Natural killer cell (primary cell): ENCODE measurements at regions not wholly inside any gene's neighbourhood (a gene's known extent, or its start where the extent isn't known, plus 50 kb on each side); places are given as distances from the start of the nearest gene placed in this dataset.
"Not testable (repeated sequence)": the region's sequence is repeated elsewhere in the genome, so short reads cannot be mapped to it uniquely, and the experiment has no call there.

Source experiments
- ATAC-seq, 3 donors: fragments of 150-1000 bp in 2 of 3; fragments of 200-7000 bp in 1 of 3; cut with Tn5 transposase; 1 replicate in 1 of 3; 2 replicates in 2 of 3; pipeline ENCODE4 v1.10.0; 2021; ENCODE audit warnings: mild to moderate bottlenecking in 2 of 3, moderate library complexity in 2 of 3
- DNase-seq, 2 donors: peaks; one replicate each; pipeline versions ENCODE4 v3.0.0 to v3.0.0-alpha.2; 2013 to 2021; ENCODE audit warnings: mixed read lengths in 1 of 2
- H3K27ac ChIP-seq: one replicate; pipeline ENCODE4 v1.5.1; 2013; ENCODE audit warnings: mild to moderate bottlenecking, low read length
- H3K27me3 ChIP-seq: one replicate; pipeline ENCODE4 v1.6.1; 2013; ENCODE audit warnings: low read length; ENCODE audit not compliant: control insufficient read depth, insufficient read depth
- H3K36me3 ChIP-seq: one replicate; pipeline ENCODE4 v1.6.1; 2013; ENCODE audit warnings: low read length; ENCODE audit not compliant: control insufficient read depth, insufficient read depth
- H3K4me1 ChIP-seq: one replicate; pipeline ENCODE4 v1.6.1; 2013; ENCODE audit warnings: low read length; ENCODE audit not compliant: control insufficient read depth, insufficient read depth
- H3K4me3 ChIP-seq: one replicate; pipeline ENCODE4 v1.5.1; 2013; ENCODE audit warnings: low read length
- H3K9me3 ChIP-seq: one replicate; pipeline ENCODE4 v1.6.1; 2013; ENCODE audit warnings: low read length; ENCODE audit not compliant: control insufficient read depth, insufficient read depth
- H3K27ac Mint-ChIP-seq, 2 donors: one replicate each; pipeline ENCODE4 v1.8.0; 2022; ENCODE audit warnings: mild to moderate bottlenecking in 2 of 2, mixed read lengths in 2 of 2, moderate library complexity in 1 of 2
- H3K27me3 Mint-ChIP-seq, 2 donors: one replicate each; pipeline ENCODE4 v1.8.0; 2022; ENCODE audit warnings: low read depth in 2 of 2, mixed read lengths in 2 of 2
- H3K36me3 Mint-ChIP-seq: one replicate; pipeline ENCODE4 v1.8.0; 2022; ENCODE audit warnings: mixed read lengths
- H3K4me1 Mint-ChIP-seq, 2 donors: one replicate each; pipeline ENCODE4 v1.8.0; 2022; ENCODE audit warnings: mixed read lengths in 2 of 2
- H3K4me3 Mint-ChIP-seq: one replicate; pipeline ENCODE4 v1.8.0; 2022; ENCODE audit warnings: mild to moderate bottlenecking, moderate library complexity, mixed read lengths
- H3K9me3 Mint-ChIP-seq, 2 donors: one replicate each; pipeline ENCODE4 v1.8.0; 2022; ENCODE audit warnings: mixed read lengths in 2 of 2
- WGBS: methylation state at CpG from one replicate; pipeline ENCODE4 v1.1.7; 2013; ENCODE audit warnings: missing lambda C conversion rate; ENCODE audit not compliant: insufficient coverage; 5-methylcytosine and 5-hydroxymethylcytosine counted together
- intact Hi-C: fragments of 100-400 bp; cut with micrococcal nuclease; formaldehyde crosslinking; loops from one replicate; pipeline ENCODE4 v1.14.2; 2022
- TF ChIP-seq, protein P1 (sequence below): fragments of 200-600 bp; IDR thresholded peaks from one replicate; pipeline ENCODE4 v1.8.0; 2022; ENCODE audit warnings: antibody characterized with exemption

DNA sequence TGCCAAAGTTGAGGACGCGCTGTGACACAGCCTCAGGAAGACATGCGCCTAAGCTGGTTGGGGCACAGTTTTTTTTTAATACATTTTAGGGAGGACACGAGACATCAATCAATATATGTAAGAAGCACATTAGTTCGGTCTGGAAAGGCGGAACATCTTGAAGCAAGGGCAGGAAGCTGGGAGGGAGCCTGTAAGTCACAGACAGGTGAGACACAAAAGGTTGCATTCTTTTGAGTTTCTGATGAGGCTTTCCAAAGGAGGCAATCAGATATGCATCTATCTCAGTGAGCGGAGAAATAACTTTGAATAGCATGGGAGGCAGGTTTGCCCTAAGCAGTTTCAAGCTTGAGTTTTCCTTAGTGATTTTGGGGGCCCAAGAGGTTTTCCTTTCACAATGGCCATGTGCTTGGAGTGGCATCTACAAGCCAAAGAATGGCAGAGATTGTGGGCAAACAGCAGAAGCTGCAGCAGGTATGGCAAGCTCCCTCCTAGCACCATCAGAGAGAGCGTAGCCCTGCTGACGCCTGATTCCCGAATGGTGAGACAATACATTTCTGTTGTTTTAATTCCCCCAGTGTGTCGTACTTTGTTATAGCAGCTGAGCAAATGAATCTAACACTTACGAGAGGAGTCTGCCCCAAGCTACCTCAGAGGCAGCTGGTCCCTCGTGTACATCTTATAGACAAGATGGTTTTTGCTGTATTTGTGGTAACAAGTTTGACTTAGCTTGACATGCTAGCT lies 99.5 kb upstream of the TMTC4 start:
- H3K4me3 ChIP-seq = no peak overlapping the region
- no peak overlapping the region for H3K4me3 Mint-ChIP-seq
- H3K27ac ChIP-seq = no peak overlapping the region
- peaks cover 0 to 10% of the 10 kb centered on the region in 2 donors for H3K4me1 Mint-ChIP-seq
- no peaks in the 10 kb centered on the region for H3K36me3 Mint-ChIP-seq
- ATAC-seq = no peak
- 92% methylated on average over 13 of the region's 13 CpGs for WGBS
- DNase-seq = no peak
- TF ChIP-seq, protein P1, sequence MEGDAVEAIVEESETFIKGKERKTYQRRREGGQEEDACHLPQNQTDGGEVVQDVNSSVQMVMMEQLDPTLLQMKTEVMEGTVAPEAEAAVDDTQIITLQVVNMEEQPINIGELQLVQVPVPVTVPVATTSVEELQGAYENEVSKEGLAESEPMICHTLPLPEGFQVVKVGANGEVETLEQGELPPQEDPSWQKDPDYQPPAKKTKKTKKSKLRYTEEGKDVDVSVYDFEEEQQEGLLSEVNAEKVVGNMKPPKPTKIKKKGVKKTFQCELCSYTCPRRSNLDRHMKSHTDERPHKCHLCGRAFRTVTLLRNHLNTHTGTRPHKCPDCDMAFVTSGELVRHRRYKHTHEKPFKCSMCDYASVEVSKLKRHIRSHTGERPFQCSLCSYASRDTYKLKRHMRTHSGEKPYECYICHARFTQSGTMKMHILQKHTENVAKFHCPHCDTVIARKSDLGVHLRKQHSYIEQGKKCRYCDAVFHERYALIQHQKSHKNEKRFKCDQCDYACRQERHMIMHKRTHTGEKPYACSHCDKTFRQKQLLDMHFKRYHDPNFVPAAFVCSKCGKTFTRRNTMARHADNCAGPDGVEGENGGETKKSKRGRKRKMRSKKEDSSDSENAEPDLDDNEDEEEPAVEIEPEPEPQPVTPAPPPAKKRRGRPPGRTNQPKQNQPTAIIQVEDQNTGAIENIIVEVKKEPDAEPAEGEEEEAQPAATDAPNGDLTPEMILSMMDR = no peak
- no peaks in the 10 kb centered on the region for H3K9me3 ChIP-seq
- no peaks in the 10 kb centered on the region for H3K36me3 ChIP-seq
- peaks cover 7 to 15% of the 10 kb centered on the region in 2 donors for H3K27me3 Mint-ChIP-seq
- intact Hi-C loops = no loop called here
- no peaks in the 10 kb centered on the region for H3K9me3 Mint-ChIP-seq
- no peaks in the 10 kb centered on the region for H3K4me1 ChIP-seq
- no peak overlapping the region for H3K27ac Mint-ChIP-seq
- no peaks in the 10 kb centered on the region for H3K27me3 ChIP-seq

DNA sequence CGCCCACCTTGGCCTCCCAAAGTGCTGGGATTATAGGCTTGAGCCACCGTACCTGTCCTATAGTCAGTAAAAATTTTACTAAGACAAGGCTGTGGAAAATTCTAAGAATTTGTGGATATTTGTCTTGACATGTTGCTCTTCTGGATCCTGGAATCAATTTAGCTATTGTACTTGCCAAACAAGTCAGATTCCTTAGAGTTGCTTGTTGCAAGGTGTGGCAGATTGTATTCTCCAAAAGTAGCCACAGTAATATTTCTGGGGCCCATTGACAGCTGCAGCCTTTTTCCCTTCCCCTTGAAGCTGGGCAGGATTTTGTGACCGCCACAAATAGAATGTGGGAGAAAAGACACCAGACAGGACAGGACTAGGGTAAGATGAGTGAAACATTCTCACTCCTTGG lies 98.8 kb upstream of the TMTC4 start:
- peaks cover 0 to 10% of the 10 kb centered on the region in 2 donors for H3K4me1 Mint-ChIP-seq
- TF ChIP-seq, protein P1 = no peak
- 91% methylated on average over 3 of the region's 3 CpGs for WGBS
- H3K4me3 ChIP-seq = no peak overlapping the region
- H3K27ac ChIP-seq = no peak overlapping the region
- no peak overlapping the region for H3K4me3 Mint-ChIP-seq
- ATAC-seq (no peak), DNase-seq (no peak)
- H3K27me3 ChIP-seq = no peaks in the 10 kb centered on the region
- no peak overlapping the region for H3K27ac Mint-ChIP-seq
- H3K9me3 Mint-ChIP-seq = no peaks in the 10 kb centered on the region
- H3K36me3 ChIP-seq = no peaks in the 10 kb centered on the region
- intact Hi-C loops = no loop called here
- no peaks in the 10 kb centered on the region for H3K4me1 ChIP-seq
- H3K9me3 ChIP-seq = no peaks in the 10 kb centered on the region
- peaks cover 7 to 16% of the 10 kb centered on the region in 2 donors for H3K27me3 Mint-ChIP-seq
- no peaks in the 10 kb centered on the region for H3K36me3 Mint-ChIP-seq

DNA sequence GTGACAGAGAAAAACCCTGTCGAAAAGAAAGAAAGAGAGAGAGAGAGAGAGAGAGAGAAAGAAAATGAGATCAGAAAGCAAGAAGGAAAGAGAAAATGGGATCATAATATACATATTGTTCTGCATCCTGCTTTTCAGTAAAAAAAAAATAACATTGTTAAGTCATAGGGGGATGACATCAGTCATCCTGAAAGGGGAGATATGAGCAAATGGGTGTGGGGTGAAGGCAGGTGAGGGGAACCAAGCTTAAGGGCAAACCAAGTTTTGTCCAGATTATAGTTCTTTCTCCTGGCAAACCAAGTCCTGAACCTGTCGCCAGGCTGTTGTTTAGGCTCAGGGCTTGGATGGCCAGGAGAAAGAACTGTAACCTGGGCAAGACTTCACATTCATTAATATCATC lies 92.6 kb upstream of the TMTC4 start:
- no peak for ATAC-seq
- H3K27ac ChIP-seq = no peak overlapping the region
- no peaks in the 10 kb centered on the region for H3K27me3 ChIP-seq
- no peaks in the 10 kb centered on the region for H3K9me3 ChIP-seq
- H3K4me1 Mint-ChIP-seq = no peaks in the 10 kb centered on the region
- no peaks in the 10 kb centered on the region for H3K9me3 Mint-ChIP-seq
- no peaks in the 10 kb centered on the region for H3K4me1 ChIP-seq
- no peaks in the 10 kb centered on the region for H3K36me3 Mint-ChIP-seq
- no peak overlapping the region for H3K4me3 ChIP-seq
- 82% methylated on average over 2 of the region's 2 CpGs for WGBS
- TF ChIP-seq, protein P1 = no peak
- H3K27ac Mint-ChIP-seq = no peak overlapping the region
- peaks cover under 1 to 11% of the 10 kb centered on the region in 2 donors for H3K27me3 Mint-ChIP-seq
- intact Hi-C loops = no loop called here
- no peak for DNase-seq
- no peaks in the 10 kb centered on the region for H3K36me3 ChIP-seq
- H3K4me3 Mint-ChIP-seq = no peak overlapping the region

DNA sequence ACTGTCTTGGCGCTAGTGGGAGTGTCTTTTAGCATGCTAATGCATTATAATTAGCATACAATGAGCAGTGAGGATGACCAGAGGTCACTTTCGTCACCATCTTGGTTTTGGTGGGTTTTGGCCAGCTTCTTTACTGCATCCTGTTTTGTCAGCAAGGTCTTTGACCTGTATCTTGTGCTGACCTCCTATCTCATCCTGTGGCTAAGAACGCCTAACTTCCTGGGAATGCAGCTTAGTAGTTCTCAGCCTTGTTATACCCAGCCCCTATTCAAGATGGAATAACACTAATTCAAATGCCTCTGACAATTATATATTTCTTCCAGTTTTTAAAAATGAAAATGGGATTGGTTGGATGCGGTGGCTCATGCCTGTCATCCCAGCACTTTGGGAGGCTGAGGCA lies 92.0 kb upstream of the TMTC4 start:
- ATAC-seq, DNase-seq, H3K4me3 ChIP-seq, intact Hi-C loops, H3K4me1 Mint-ChIP-seq, H3K9me3 Mint-ChIP-seq, H3K27me3 ChIP-seq, H3K27ac Mint-ChIP-seq, H3K36me3 Mint-ChIP-seq, H3K36me3 ChIP-seq, H3K4me1 ChIP-seq, H3K27ac ChIP-seq, H3K4me3 Mint-ChIP-seq, H3K9me3 ChIP-seq: not testable (repeated sequence)
- 90% methylated on average over 4 of the region's 4 CpGs for WGBS
- H3K27me3 Mint-ChIP-seq = peaks cover 0 to 11% of the 10 kb centered on the region in 2 donors
